HL-60 (cell line): ENCODE measurements at regions not wholly inside any gene's neighbourhood (a gene's known extent, or its start where the extent isn't known, plus 50 kb on each side); places are given as distances from the start of the nearest gene placed in this dataset.

Source experiments
- DNase-seq, 2 experiments: peaks; one replicate each; pipeline ENCODE4 v3.0.0-alpha.2; 2010 to 2020; ENCODE audit warnings: low read depth in 1 of 2, low spot score in 1 of 2
- H3K27ac ChIP-seq: fragments of 250-450 bp; sonication (Bioruptor Pico); replicated peaks from 2 replicates; pipeline ENCODE4 v1.5.1; 2020; ENCODE audit warnings: mild to moderate bottlenecking, moderate library complexity
- H3K27me3 ChIP-seq: fragments of 250-450 bp; sonication (Bioruptor Pico); 2 replicates; pipeline ENCODE4 v1.5.1; 2021; ENCODE audit warnings: mild to moderate bottlenecking, moderate library complexity; ENCODE audit not compliant: insufficient read depth, poor library complexity, severe bottlenecking
- H3K4me3 ChIP-seq: replicated peaks from 2 replicates; pipeline ENCODE4 v1.5.1; 2011; ENCODE audit warnings: mild to moderate bottlenecking, control low read depth, low read length; ENCODE audit not compliant: insufficient read depth
- CTCF ChIP-seq: IDR thresholded peaks from one replicate; pipeline ENCODE4 v1.5.1; 2011; ENCODE audit warnings: low read length, control low read depth, inconsistent platforms; ENCODE audit not compliant: insufficient read depth
- GABPA ChIP-seq: IDR thresholded peaks from 2 replicates; pipeline ENCODE4 v1.6.1; 2012; ENCODE audit warnings: low read depth
- POLR2AphosphoS5 ChIP-seq: IDR thresholded peaks from 2 replicates; pipeline ENCODE4 v1.6.1; 2012; ENCODE audit warnings: low read depth
- REST ChIP-seq: IDR thresholded peaks from 2 replicates; pipeline ENCODE4 v1.6.1; 2012; ENCODE audit warnings: low read depth; ENCODE audit not compliant: insufficient replicate concordance
- SPI1 ChIP-seq: IDR thresholded peaks from 2 replicates; pipeline ENCODE4 v1.6.1; 2012; ENCODE audit warnings: low read depth, mild to moderate bottlenecking, borderline replicate concordance

GRCh38 chr11:116263019-116263418 lies 509.8 kb downstream of the BUD13 start:
- Histone ChIP-seq H3K27ac (no peak overlapping the region), H3K4me3 (no peak overlapping the region), H3K27me3 (no peaks in the 10 kb centered on the region)
- no peak for DNase-seq
- TF ChIP-seq POLR2AphosphoS5 (no peak), SPI1 (no peak), CTCF (no peak), REST (no peak), GABPA (no peak)

- H3K27ac ChIP-seq = no peak overlapping the region
- H3K27me3 ChIP-seq = no peaks in the 10 kb centered on the region
- H3K4me3 ChIP-seq = no peak overlapping the region
- no peak for DNase-seq
- TF ChIP-seq GABPA = no peak
- TF ChIP-seq SPI1 = no peak
- TF ChIP-seq POLR2AphosphoS5 = no peak
- no peak for TF ChIP-seq CTCF
- no peak for TF ChIP-seq REST
These were observed 510.4 kb downstream of the BUD13 start for GRCh38 chr11:116262370-116262769.

GRCh38 chr11:116261606-116262005 lies 511.2 kb downstream of the BUD13 start:
- Histone ChIP-seq H3K4me3 (no peak overlapping the region), H3K27ac (no peak overlapping the region), H3K27me3 (no peaks in the 10 kb centered on the region)
- DNase-seq = no peak
- TF ChIP-seq CTCF (no peak), GABPA (no peak), POLR2AphosphoS5 (no peak), REST (no peak), SPI1 (no peak)
